ENCODE measurements at regions not wholly inside any gene's neighbourhood (a gene's known extent, or its start where the extent isn't known, plus 50 kb on each side); places are given as distances from the start of the nearest gene placed in this dataset.

- no peak overlapping the region for H3K27ac Mint-ChIP-seq (ENCODE audit: unreplicated experiment)
- H3K9me3 Mint-ChIP-seq (ENCODE audit: unreplicated experiment) = peaks cover 20% of the 10 kb centered on the region
- no peak for DNase-seq
- H3K27me3 Mint-ChIP-seq (ENCODE audit: unreplicated experiment) = peaks cover 6% of the 10 kb centered on the region
- no peak overlapping the region for H3K4me3 Mint-ChIP-seq (ENCODE audit: unreplicated experiment)
- peaks cover under 1% of the 10 kb centered on the region for H3K4me1 Mint-ChIP-seq (ENCODE audit: low read depth, unreplicated experiment)
- TF ChIP-seq CTCF (IDR thresholded peaks at IDR 0.05; ENCODE audit: partially characterized antibody, unreplicated experiment) = no peak
- H3K36me3 Mint-ChIP-seq (ENCODE audit: unreplicated experiment) = peaks cover 9% of the 10 kb centered on the region
Measured at GRCh38 chr18:14930576-14930975, 182.6 kb downstream of the ANKRD30B start.

GRCh38 chr18:14933049-14933851, 185.3 kb downstream of the ANKRD30B start:
- peaks cover 17% of the 10 kb centered on the region for H3K36me3 Mint-ChIP-seq (ENCODE audit: unreplicated experiment)
- H3K9me3 Mint-ChIP-seq (ENCODE audit: unreplicated experiment) = peaks cover 25% of the 10 kb centered on the region

GRCh38 chr18:14933964-14934363, 186.0 kb downstream of the ANKRD30B start:
- no peak for DNase-seq
- Mint-ChIP-seq H3K4me1 (ENCODE audit: low read depth, unreplicated experiment) (no peaks in the 10 kb centered on the region), H3K27ac (ENCODE audit: unreplicated experiment) (no peak overlapping the region), H3K27me3 (ENCODE audit: unreplicated experiment) (peaks cover 6% of the 10 kb centered on the region), H3K4me3 (ENCODE audit: unreplicated experiment) (no peak overlapping the region), H3K9me3 (ENCODE audit: unreplicated experiment) (peaks cover 23% of the 10 kb centered on the region), H3K36me3 (ENCODE audit: unreplicated experiment) (peaks cover 16% of the 10 kb centered on the region)
- no peak for TF ChIP-seq CTCF (IDR thresholded peaks at IDR 0.05; ENCODE audit: partially characterized antibody, unreplicated experiment)

More at GRCh38 chr18:14933049-14933851, 185.3 kb downstream of the ANKRD30B start:
- Mint-ChIP-seq H3K27ac (ENCODE audit: unreplicated experiment) (no peak overlapping the region), H3K27me3 (ENCODE audit: unreplicated experiment) (peaks cover 6% of the 10 kb centered on the region), H3K4me1 (ENCODE audit: low read depth, unreplicated experiment) (no peaks in the 10 kb centered on the region), H3K4me3 (ENCODE audit: unreplicated experiment) (no peak overlapping the region)
- no peak for TF ChIP-seq CTCF (IDR thresholded peaks at IDR 0.05; ENCODE audit: partially characterized antibody, unreplicated experiment)
- no peak for DNase-seq

GRCh38 chr18:14935210-14935609, 187.2 kb downstream of the ANKRD30B start:
- H3K4me1 Mint-ChIP-seq (ENCODE audit: low read depth, unreplicated experiment) = no peaks in the 10 kb centered on the region
- peaks cover 7% of the 10 kb centered on the region for H3K27me3 Mint-ChIP-seq (ENCODE audit: unreplicated experiment)
- H3K36me3 Mint-ChIP-seq (ENCODE audit: unreplicated experiment) = peaks cover 7% of the 10 kb centered on the region
- TF ChIP-seq CTCF (IDR thresholded peaks at IDR 0.05; ENCODE audit: partially characterized antibody, unreplicated experiment) = no peak
- H3K9me3 Mint-ChIP-seq (ENCODE audit: unreplicated experiment) = peaks cover 17% of the 10 kb centered on the region
- H3K27ac Mint-ChIP-seq (ENCODE audit: unreplicated experiment) = no peak overlapping the region
- no peak overlapping the region for H3K4me3 Mint-ChIP-seq (ENCODE audit: unreplicated experiment)
- DNase-seq = no peak

GRCh38 chr18:14936313-14936712, 188.3 kb downstream of the ANKRD30B start:
- Mint-ChIP-seq H3K36me3 (ENCODE audit: unreplicated experiment) (peaks cover 7% of the 10 kb centered on the region), H3K4me1 (ENCODE audit: low read depth, unreplicated experiment) (no peaks in the 10 kb centered on the region), H3K4me3 (ENCODE audit: unreplicated experiment) (no peak overlapping the region), H3K27ac (ENCODE audit: unreplicated experiment) (no peak overlapping the region), H3K27me3 (ENCODE audit: unreplicated experiment) (peaks cover 6% of the 10 kb centered on the region), H3K9me3 (ENCODE audit: unreplicated experiment) (peaks cover 17% of the 10 kb centered on the region)
- no peak for DNase-seq
- no peak for TF ChIP-seq CTCF (IDR thresholded peaks at IDR 0.05; ENCODE audit: partially characterized antibody, unreplicated experiment)

Data from glutamatergic neuron (in vitro differentiated cells).